Activated naive CD4-positive, alpha-beta T cell treated with anti-CD3 and anti-CD28 coated beads, Interleukin-2, amount 50 U/mL, for 72 hours (primary cell): ENCODE measurements at regions not wholly inside any gene's neighbourhood (a gene's known extent, or its start where the extent isn't known, plus 50 kb on each side); places are given as distances from the start of the nearest gene placed in this dataset.
"Not testable (repeated sequence)": the region's sequence is repeated elsewhere in the genome, so short reads cannot be mapped to it uniquely, and the experiment has no call there.

Experiments
- ATAC-seq, 2 donors: fragments of 150-1000 bp; cut with Tn5 transposase; 2 replicates each; pipeline ENCODE4 v1.10.0; 2021; ENCODE audit warnings: mild to moderate bottlenecking in 2 of 2, moderate library complexity in 2 of 2
- DNase-seq, 2 donors: peaks; one replicate each; pipeline ENCODE4 v3.0.0; 2021 to 2022; ENCODE audit warnings: low spot score in 2 of 2
- H3K27ac Mint-ChIP-seq, 2 donors: one replicate each; pipeline ENCODE4 v1.8.0; 2022; ENCODE audit warnings: mild to moderate bottlenecking in 2 of 2, mixed read lengths in 2 of 2
- H3K36me3 Mint-ChIP-seq, 2 donors: one replicate each; pipeline ENCODE4 v1.8.0; 2022; ENCODE audit warnings: mixed read lengths in 2 of 2
- H3K9me3 Mint-ChIP-seq, 2 donors: one replicate each; pipeline ENCODE4 v1.8.0; 2022; ENCODE audit warnings: mixed read lengths in 2 of 2

DNA sequence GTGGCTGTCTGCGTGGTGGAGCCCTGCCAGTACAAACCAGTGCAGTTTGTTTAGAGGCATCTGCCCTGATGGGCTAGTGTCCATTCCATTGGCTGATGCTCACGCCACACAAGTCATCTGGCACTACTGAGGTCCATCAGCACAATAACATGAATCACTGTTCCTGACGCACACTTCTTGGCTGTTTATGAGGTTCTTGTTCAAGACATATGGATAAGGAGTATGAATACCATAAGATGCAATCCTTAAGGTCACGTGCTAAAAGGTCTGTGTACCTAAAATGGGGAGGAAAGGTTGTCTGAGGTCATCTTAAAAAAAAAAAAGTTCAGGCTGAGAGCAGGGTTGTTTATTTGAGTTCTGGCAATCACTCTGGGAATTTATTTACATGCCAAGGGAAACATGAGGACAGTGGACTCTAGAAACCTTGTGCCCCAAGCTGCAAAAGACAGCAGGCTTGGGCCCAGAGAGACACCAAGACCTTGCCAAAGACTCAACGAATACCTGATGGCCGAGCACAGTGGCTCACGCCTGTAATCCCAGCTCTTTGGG is 54.1 kb upstream of the SHLD1 start:
- Mint-ChIP-seq H3K36me3 (no peaks in the 10 kb centered on the region), H3K9me3 (no peaks in the 10 kb centered on the region), H3K27ac (no peak overlapping the region)
- no peak for ATAC-seq
- no peak for DNase-seq

DNA sequence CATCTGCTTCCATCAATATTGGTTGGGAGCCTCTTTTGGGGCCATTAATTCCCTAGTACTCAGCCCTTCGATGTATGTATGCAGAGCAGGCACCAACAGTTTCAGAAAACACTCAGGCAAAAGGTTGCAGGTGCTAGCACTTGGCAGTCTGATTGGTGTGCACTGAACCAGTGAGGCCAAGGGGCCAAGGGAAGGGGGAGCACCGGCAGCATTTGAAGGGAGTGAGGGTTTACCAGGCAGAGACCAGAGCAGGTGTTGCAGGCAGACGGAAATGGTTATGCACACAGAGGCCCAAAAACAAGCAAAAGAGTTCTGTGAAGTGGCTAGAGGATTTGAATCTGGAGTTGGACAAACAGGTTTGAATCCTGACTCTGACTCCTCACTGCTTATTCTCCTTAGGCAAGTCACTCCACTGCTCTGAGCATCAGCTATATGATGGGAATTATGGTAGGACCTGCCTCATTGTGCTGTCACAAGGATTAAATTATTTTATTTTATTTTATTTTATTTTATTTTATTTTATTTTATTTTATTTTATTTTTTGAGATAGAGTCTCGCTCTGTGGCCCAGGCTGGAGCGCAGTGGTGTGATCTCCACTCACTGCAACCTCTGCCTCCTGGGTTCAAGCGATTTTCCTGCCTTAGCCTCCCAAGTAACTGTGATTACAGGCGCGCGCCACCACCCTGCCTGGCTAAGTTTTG is 58.1 kb upstream of the SHLD1 start:
- Mint-ChIP-seq H3K36me3 (no peaks in the 10 kb centered on the region), H3K27ac (no peak overlapping the region), H3K9me3 (no peaks in the 10 kb centered on the region)
- DNase-seq (no peak), ATAC-seq (no peak)

DNA sequence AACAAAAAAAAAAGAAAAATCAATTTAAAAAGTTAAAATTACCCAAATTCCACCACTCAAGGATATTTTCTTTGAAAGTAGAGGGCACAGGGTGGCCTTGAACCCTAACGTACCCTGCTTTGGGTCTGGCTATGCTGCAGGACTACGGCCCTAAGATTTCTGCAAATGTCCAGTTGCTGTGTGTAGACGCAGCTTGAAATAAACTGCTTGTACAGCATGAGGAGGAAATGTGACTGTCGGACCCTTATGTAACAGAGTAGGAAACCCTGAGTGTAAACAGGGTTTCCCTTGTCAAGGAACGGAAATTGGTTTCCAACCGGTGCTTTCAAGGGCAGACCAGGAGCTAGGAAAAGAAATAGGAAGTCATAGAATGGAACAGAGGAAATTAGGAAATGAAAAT is 60.7 kb upstream of the SHLD1 start:
- H3K27ac Mint-ChIP-seq, result no peak overlapping the region
- no peaks in the 10 kb centered on the region for H3K9me3 Mint-ChIP-seq
- ATAC-seq (no peak), DNase-seq (no peak)
- H3K36me3 Mint-ChIP-seq, result no peaks in the 10 kb centered on the region

DNA sequence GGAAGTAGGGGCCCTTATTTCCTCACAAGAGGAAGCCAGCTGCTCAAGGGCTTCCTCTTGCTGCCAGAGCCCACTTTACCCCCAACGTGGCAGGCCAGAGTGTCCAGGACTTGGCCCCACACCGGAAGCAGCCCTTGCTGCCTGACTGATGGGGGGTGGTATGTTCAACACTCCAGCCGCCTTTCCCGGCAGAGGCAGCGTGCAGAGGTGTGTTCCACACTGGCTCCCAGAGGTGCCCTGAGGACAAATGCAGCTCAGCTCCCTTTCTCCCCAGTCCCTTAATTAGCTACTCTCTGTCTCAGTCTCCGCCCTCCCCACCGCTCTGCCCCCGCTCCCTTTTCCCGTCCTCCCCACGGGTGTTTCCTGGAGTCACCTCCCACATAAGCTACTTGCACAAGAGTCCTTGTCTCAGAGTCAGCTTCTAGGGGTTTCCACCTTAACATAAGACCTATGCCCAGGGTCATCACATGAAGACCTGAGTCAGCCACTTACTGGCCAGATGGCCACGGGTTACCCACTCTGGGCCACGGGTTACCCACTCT is 61.7 kb upstream of the SHLD1 start:
- Mint-ChIP-seq H3K36me3 (no peaks in the 10 kb centered on the region), H3K27ac (peak overlapping the region in 1 of 2 donors; percentile 29), H3K9me3 (peaks cover 0 to 4% of the 10 kb centered on the region in 2 donors)
- DNase-seq (no peak), ATAC-seq (no peak)

DNA sequence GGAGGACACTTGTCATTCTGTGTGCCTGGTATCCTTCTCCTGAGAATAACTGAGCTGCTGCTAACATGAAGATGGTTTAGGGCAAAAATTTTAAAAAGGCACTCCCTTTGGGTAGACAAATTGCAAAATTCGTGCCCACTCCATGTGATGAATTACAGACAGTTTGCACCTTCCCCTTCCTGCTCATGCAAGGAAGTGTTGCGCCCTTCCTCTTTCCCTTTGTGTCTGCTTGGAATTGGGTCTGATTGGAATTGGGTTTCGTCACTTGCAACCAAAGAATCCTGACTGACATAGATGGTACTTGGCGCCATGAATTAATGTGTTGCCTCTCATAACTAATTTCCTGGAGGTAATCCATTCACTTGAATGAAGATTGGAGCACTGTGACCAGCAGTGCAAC is 62.3 kb upstream of the SHLD1 start:
- no peak overlapping the region for H3K27ac Mint-ChIP-seq
- DNase-seq (no peak), ATAC-seq (no peak)
- peaks cover 0 to 4% of the 10 kb centered on the region in 2 donors for H3K9me3 Mint-ChIP-seq
- no peaks in the 10 kb centered on the region for H3K36me3 Mint-ChIP-seq

DNA sequence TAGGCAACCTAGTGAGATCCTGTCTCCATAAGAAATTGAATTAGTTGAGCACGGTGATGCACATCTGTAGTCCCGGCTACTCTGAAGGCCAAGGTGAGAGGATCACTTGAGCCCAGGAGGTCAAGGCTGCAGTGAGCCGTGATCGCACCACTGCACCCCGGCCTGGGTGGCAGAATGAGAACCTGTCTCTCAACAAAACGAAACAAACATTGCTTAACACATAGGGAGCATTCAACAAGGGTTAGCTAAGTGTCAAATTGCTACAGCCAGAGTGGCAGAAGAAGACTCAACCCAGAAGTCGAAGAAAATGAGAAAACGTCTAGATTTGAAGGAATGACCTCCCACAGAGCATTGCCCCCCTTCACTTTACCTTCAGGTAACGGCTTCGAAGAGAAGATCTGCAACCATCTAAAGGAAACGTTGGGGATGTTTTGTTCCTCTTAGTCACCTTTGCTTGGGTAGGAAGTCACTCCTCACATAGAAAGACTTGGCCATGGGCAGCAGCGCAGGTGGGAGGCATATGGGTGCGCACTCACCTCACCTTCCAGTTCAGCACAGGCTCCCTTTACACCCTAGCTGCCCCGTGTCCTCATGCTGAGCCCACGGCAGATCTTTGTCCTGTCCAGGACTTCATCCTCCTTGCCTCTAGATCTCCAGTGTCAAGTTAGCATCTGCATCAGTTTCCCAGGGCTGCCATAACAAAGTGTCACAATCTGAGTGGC is 63.7 kb upstream of the SHLD1 start:
- Mint-ChIP-seq H3K9me3 (peaks cover 0 to 4% of the 10 kb centered on the region in 2 donors), H3K27ac (no peak overlapping the region), H3K36me3 (no peaks in the 10 kb centered on the region)
- ATAC-seq (no peak), DNase-seq (no peak)

DNA sequence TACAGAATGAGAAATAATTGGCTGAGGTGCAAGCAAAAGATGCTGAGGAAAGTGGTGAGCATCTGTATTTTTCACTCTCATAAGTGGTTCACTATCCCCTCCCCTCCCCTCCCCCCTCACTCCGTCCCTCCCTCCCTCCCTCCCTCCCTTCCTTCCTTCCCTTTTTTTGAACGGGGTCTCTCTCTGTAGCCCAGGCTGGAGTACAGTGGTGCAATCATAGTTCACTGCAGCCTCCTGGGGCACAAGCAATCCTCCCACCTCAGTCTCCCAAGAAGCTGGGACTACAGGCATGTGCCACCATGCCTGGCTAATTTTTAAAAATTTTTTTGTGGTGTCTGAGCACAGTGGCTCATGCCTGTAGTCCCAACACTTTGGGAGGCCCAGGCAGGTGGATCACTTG is 67.6 kb upstream of the SHLD1 start:
- not testable (repeated sequence) for H3K9me3 Mint-ChIP-seq, ATAC-seq, H3K27ac Mint-ChIP-seq, H3K36me3 Mint-ChIP-seq, DNase-seq

DNA sequence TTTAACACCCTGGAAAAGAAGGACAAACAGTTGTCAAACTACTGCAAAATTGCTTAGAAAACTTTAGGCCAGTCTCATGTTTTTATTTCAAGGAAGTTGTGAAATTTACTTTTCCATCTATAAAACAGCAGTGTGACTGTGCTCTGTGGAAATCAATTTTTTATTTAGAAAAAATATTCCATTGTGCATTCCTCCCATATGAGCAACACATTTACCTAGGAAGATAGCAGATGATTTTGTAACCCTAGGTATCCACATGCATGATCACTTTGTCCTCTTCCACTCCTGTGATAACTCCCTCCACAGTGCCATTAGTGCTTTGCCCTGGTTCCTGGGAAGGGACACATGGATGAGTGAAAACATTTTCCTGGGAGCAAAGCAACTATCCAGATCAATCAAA is 69.4 kb upstream of the GPCPD1 start:
- H3K36me3 Mint-ChIP-seq, result no peaks in the 10 kb centered on the region
- no peak for DNase-seq
- peaks cover 0 to 4% of the 10 kb centered on the region in 2 donors for H3K9me3 Mint-ChIP-seq
- H3K27ac Mint-ChIP-seq, result no peak overlapping the region
- no peak for ATAC-seq

DNA sequence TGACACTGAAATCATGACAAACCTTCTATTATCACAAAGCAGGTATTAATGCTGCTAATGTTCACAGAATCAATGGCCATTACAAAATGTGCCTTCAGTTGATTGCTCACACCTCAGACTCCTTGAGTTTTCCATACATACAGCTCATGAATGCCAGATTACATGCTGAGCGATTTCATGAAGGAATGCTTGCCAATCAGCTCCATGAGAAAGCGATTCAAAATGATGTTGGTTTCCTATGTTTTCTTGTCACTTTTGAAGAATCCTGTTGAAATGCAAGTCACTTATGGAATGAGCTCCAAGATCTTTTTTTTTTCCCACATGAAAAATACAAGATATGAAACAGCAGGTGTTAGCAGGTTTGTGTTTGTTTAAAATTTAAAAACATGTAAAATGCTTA is 68.0 kb upstream of the GPCPD1 start:
- Mint-ChIP-seq H3K9me3 (no peaks in the 10 kb centered on the region), H3K36me3 (no peaks in the 10 kb centered on the region), H3K27ac (no peak overlapping the region)
- DNase-seq (no peak), ATAC-seq (no peak)

DNA sequence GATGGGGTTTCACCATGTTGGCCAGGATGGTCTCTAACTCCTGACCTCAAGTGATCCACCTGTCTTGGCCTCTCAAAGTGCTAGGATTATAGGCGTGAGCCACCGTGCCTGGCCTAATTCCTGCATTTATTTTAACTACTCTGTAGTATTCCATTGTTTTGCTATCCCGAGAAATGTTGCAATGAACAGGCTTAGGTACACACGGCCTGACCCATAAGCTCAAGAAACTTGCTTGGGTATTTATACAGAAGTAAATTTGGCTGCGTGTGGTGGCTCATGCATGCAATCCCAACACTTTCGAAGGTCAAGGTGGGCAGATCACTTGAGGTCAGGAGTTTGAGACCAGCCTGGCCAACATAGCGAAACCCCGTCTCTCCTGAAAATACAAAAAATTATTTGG is 67.1 kb upstream of the GPCPD1 start:
- not testable (repeated sequence) for ATAC-seq, H3K9me3 Mint-ChIP-seq, H3K36me3 Mint-ChIP-seq, DNase-seq, H3K27ac Mint-ChIP-seq

DNA sequence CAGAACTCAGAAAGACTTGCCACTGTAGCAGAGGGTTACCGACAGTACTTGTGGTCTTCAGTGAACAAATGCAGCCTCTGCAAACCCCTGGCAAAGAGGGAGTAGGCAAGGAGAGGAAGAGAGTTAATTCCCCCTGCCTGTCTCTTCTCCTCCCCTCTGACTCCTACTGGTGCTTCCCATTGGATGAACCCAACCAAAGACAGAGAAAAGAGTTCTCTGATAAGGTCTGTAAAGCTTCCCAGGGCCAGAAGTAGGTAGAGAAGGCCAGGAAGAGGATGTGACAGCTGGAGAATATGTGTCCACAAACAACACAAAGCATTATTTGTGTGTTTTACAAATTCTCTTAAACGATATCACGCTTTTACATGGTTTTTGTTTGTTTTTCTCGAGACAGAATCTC is 66.6 kb upstream of the GPCPD1 start:
- DNase-seq (no peak), ATAC-seq (no peak)
- no peaks in the 10 kb centered on the region for H3K9me3 Mint-ChIP-seq
- no peaks in the 10 kb centered on the region for H3K36me3 Mint-ChIP-seq
- H3K27ac Mint-ChIP-seq, result no peak overlapping the region

DNA sequence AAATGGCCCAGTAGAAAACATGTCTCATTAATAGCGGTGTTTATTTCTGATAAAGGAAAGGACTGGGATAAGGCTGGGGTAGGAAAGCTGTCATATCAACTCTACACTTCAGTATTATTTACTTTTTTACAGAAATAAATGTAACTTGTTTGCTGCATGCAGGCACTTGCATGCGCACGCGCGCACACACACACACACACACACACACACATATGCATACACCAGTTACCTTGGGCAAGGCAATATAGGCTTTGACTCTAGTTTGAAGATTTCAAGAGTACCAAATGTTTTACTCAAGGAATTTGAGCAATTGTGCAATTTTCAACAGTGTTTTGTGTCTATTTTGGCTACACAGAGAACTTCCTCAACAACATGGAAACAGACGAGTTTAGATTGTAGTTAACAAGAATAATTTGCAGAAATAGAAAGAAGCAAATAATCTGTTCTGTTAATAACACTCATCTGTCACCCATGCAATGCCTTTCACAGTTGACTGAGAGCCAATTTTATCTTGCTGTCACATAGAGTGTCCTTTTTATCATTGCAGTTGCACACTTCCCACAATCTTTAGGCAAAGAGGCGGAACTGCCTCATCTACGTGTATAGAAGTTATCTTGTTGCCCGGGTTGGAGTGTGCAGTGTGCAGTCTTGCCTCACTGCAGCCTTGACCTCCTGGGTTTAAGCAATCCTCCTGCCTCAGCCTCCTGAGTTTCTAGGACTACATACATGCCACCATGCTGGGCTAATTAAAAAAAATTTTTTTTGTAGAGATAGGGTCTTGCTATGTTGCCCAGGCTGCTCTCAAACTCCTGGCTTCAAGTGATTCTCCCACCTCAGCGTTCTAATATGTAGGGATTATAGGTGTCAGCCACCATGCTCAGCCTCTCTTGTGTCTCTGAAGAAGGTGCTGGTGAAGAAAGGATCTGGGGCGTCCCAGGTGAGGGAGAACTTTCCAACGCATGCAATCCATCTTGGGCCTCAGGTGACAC is 64.6 kb upstream of the GPCPD1 start:
- Mint-ChIP-seq H3K27ac (no peak overlapping the region), H3K36me3 (no peaks in the 10 kb centered on the region)
- no peak for DNase-seq

DNA sequence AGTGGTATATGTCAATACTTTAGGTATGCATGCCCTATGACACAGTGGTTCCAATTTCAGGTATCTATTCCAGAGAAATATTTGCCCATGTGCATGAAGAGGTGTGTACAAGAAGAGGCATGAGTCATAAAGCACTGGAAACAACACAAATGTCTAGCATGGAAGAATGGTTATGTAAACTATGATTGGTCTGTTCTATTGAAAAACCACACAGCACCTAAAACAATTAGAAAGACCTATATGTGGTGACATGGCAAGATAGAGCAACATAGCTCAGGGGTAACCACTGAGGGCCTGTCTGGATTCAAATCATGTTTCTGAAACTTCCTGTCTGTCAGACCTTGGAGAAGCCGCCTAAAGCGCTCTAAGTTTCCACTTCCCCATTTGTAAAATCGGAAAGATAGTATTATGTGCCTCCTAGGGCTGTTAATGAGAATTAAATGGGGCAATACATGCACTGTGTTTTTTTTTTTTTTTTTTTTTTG is 63.4 kb upstream of the GPCPD1 start:
- DNase-seq, result peak in 1 of 2 donors; percentile 11
- ATAC-seq, result peak; percentile 91 to 96
- Mint-ChIP-seq H3K27ac (peak overlapping the region in 1 of 2 donors; percentile 55), H3K9me3 (no peaks in the 10 kb centered on the region), H3K36me3 (no peaks in the 10 kb centered on the region)

More for the DNA sequence above, 64.6 kb upstream of the GPCPD1 start:
- no peak for ATAC-seq
- no peaks in the 10 kb centered on the region for H3K9me3 Mint-ChIP-seq

DNA sequence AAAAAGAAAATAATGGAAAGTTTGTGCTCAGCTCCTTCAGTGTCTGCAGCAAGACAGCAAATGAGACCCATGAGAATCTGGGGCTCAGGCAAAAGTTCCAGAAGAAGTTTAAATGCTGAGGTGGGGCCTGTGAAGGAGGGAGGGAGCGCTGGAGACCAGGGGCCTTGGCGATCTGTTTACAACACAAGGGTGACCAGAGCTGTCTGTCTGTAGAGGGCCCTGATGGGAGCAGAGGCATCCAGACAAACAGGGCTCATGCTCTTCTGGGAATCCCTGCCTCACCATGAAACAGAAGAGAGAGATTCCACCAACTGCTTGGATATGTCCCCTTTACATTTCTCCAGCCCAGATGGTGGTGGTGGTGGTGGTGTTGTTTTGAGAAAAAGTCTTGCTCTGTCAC is 60.1 kb upstream of the GPCPD1 start:
- ATAC-seq (no peak), DNase-seq (no peak)
- H3K27ac Mint-ChIP-seq, result no peak overlapping the region
- H3K9me3 Mint-ChIP-seq, result peaks cover 0 to 4% of the 10 kb centered on the region in 2 donors
- H3K36me3 Mint-ChIP-seq, result no peaks in the 10 kb centered on the region

DNA sequence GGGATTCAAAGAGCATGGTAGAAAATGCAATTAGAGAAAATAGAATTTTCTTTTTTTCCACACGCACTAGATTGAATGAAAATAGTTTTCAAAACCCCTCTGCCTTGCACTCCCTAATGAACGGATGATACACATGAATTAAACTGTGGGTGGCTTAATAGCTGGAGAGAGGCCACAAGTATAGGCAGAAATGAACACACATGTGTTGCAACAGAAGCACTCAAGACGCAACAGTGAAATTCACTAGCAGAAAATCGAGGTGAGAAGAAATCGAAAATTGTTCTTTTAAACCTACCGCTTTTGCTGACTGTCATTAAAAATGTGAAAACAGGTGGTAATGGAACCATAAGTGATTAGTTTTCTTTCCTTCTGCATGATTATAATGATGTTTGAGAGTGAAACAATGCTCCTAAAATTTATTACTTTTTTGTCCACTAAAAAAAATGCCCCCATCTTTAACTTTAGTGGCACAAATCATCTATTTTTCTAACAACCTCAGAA is 59.3 kb upstream of the GPCPD1 start:
- Mint-ChIP-seq H3K27ac (no peak overlapping the region), H3K36me3 (no peaks in the 10 kb centered on the region), H3K9me3 (peaks cover 0 to 4% of the 10 kb centered on the region in 2 donors)
- DNase-seq (no peak), ATAC-seq (no peak)

DNA sequence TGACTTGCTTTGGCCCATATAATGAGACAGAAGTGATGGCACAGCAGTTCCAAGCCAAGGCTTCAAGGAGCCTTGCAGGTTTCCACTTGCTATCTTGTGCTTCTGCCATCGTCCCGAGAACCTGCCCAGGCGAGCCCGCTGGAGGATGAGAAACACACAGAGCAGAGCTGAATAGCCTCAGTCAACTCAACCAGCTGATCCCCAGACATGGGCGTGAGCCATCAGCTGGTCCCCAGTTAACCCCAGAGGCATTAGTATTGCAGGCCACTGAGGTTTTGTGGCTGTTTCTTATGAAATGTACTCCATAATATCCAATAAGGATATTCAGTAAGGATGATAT is 57.7 kb upstream of the GPCPD1 start:
- ATAC-seq, result no peak
- DNase-seq, result no peak
- no peaks in the 10 kb centered on the region for H3K36me3 Mint-ChIP-seq
- H3K27ac Mint-ChIP-seq, result peak overlapping the region in 1 of 2 donors; percentile 37
- peaks cover 0 to 4% of the 10 kb centered on the region in 2 donors for H3K9me3 Mint-ChIP-seq
